ENCODE measurements at regions not wholly inside any gene's neighbourhood (a gene's known extent, or its start where the extent isn't known, plus 50 kb on each side); places are given as distances from the start of the nearest gene placed in this dataset.
A peak's percentile ranks its signal among the peaks of the same experiment; 100 is the strongest.

DNA sequence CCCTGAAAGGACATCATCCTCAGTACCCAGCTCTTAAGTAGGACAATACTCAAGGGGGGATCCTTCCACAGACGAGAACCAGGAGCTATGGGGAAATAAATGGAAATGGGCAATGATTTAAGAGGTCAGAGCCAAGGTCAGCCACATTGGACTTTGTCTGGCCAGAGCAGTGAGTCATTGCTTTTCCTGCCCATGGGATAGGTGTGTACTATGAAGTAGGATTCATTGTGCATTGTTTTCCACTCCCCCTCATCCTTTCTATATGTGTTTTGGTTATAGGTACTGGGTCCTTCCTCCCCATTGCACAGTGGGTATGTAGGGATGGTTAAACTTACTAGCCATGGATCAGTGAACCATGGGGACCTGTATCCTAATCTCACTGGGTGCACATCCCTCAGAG, 328.9 kb upstream of the USP25 start (continued):
- TF ChIP-seq ZMYM2 (CRISPR knock-in tag; IDR thresholded peaks at IDR 0.05) = peak; percentile 23; the same call in 1 of the 2 replicates
- TF ChIP-seq FOSL1 (CRISPR knock-in tag; IDR thresholded peaks at IDR 0.05; ENCODE audit: borderline replicate concordance) = peak; percentile 46; the same call in 1 of the 2 replicates
- TF ChIP-seq, protein P1, sequence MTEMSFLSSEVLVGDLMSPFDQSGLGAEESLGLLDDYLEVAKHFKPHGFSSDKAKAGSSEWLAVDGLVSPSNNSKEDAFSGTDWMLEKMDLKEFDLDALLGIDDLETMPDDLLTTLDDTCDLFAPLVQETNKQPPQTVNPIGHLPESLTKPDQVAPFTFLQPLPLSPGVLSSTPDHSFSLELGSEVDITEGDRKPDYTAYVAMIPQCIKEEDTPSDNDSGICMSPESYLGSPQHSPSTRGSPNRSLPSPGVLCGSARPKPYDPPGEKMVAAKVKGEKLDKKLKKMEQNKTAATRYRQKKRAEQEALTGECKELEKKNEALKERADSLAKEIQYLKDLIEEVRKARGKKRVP (CRISPR knock-in tag; IDR thresholded peaks at IDR 0.05) = no peak
- TF ChIP-seq HNRNPUL1 (IDR thresholded peaks at IDR 0.05; ENCODE audit: low read depth, low read length) = no peak
- no peak for TF ChIP-seq TOE1 (CRISPR knock-in tag; IDR thresholded peaks at IDR 0.05)
- no peak for TF ChIP-seq ZNF724P (CRISPR knock-in tag; IDR thresholded peaks at IDR 0.05; ENCODE audit: borderline replicate concordance)
- TF ChIP-seq, protein P2, sequence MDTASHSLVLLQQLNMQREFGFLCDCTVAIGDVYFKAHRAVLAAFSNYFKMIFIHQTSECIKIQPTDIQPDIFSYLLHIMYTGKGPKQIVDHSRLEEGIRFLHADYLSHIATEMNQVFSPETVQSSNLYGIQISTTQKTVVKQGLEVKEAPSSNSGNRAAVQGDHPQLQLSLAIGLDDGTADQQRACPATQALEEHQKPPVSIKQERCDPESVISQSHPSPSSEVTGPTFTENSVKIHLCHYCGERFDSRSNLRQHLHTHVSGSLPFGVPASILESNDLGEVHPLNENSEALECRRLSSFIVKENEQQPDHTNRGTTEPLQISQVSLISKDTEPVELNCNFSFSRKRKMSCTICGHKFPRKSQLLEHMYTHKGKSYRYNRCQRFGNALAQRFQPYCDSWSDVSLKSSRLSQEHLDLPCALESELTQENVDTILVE (CRISPR knock-in tag; IDR thresholded peaks at IDR 0.05) = no peak
- TF ChIP-seq ZNF7 (CRISPR knock-in tag; IDR thresholded peaks at IDR 0.05) = no peak
- no peak for TF ChIP-seq JUN (CRISPR knock-in tag; IDR thresholded peaks at IDR 0.05)
- TF ChIP-seq CREB1 (IDR thresholded peaks at IDR 0.05) = no peak
- no peak for TF ChIP-seq CREB1 (CRISPR knock-in tag; IDR thresholded peaks at IDR 0.05)
- TF ChIP-seq, protein P3, sequence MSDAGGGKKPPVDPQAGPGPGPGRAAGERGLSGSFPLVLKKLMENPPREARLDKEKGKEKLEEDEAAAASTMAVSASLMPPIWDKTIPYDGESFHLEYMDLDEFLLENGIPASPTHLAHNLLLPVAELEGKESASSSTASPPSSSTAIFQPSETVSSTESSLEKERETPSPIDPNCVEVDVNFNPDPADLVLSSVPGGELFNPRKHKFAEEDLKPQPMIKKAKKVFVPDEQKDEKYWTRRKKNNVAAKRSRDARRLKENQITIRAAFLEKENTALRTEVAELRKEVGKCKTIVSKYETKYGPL (CRISPR knock-in tag; IDR thresholded peaks at IDR 0.05) = no peak
- no peak for TF ChIP-seq SOX6 (IDR thresholded peaks at IDR 0.05)
- peak; percentile 69 for TF ChIP-seq SOX6 (CRISPR knock-in tag; IDR thresholded peaks at IDR 0.05)
- TF ChIP-seq PHB2 (IDR thresholded peaks at IDR 0.05; ENCODE audit: partially characterized antibody) = no peak
- TF ChIP-seq ZC3H4 (CRISPR knock-in tag; IDR thresholded peaks at IDR 0.05; ENCODE audit: borderline replicate concordance) = no peak
- TF ChIP-seq, protein P4, sequence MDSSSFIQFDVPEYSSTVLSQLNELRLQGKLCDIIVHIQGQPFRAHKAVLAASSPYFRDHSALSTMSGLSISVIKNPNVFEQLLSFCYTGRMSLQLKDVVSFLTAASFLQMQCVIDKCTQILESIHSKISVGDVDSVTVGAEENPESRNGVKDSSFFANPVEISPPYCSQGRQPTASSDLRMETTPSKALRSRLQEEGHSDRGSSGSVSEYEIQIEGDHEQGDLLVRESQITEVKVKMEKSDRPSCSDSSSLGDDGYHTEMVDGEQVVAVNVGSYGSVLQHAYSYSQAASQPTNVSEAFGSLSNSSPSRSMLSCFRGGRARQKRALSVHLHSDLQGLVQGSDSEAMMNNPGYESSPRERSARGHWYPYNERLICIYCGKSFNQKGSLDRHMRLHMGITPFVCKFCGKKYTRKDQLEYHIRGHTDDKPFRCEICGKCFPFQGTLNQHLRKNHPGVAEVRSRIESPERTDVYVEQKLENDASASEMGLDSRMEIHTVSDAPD (CRISPR knock-in tag; IDR thresholded peaks at IDR 0.05) = no peak
- no peak for TF ChIP-seq ZNF136 (CRISPR knock-in tag; IDR thresholded peaks at IDR 0.05; ENCODE audit: low read depth)
- peak; percentile 51; the same call in 1 of the 2 replicates for TF ChIP-seq ZNF263 (CRISPR knock-in tag; IDR thresholded peaks at IDR 0.05)
- TF ChIP-seq, protein P5, sequence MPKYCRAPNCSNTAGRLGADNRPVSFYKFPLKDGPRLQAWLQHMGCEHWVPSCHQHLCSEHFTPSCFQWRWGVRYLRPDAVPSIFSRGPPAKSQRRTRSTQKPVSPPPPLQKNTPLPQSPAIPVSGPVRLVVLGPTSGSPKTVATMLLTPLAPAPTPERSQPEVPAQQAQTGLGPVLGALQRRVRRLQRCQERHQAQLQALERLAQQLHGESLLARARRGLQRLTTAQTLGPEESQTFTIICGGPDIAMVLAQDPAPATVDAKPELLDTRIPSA (CRISPR knock-in tag; IDR thresholded peaks at IDR 0.05; ENCODE audit: borderline replicate concordance) = no peak
- no peak for TF ChIP-seq WIZ (CRISPR knock-in tag; IDR thresholded peaks at IDR 0.05)
- no peak for TF ChIP-seq ZNF44 (CRISPR knock-in tag; IDR thresholded peaks at IDR 0.05)
- TF ChIP-seq KLF15 (CRISPR knock-in tag; IDR thresholded peaks at IDR 0.05; ENCODE audit: borderline replicate concordance) = no peak
- TF ChIP-seq HOXD1 (CRISPR knock-in tag; IDR thresholded peaks at IDR 0.05) = no peak
- no peak for TF ChIP-seq ZNF605 (CRISPR knock-in tag; IDR thresholded peaks at IDR 0.05)
- TF ChIP-seq, protein P6, sequence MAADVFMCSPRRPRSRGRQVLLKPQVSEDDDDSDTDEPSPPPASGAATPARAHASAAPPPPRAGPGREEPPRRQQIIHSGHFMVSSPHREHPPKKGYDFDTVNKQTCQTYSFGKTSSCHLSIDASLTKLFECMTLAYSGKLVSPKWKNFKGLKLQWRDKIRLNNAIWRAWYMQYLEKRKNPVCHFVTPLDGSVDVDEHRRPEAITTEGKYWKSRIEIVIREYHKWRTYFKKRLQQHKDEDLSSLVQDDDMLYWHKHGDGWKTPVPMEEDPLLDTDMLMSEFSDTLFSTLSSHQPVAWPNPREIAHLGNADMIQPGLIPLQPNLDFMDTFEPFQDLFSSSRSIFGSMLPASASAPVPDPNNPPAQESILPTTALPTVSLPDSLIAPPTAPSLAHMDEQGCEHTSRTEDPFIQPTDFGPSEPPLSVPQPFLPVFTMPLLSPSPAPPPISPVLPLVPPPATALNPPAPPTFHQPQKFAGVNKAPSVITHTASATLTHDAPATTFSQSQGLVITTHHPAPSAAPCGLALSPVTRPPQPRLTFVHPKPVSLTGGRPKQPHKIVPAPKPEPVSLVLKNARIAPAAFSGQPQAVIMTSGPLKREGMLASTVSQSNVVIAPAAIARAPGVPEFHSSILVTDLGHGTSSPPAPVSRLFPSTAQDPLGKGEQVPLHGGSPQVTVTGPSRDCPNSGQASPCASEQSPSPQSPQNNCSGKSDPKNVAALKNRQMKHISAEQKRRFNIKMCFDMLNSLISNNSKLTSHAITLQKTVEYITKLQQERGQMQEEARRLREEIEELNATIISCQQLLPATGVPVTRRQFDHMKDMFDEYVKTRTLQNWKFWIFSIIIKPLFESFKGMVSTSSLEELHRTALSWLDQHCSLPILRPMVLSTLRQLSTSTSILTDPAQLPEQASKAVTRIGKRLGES (CRISPR knock-in tag; IDR thresholded peaks at IDR 0.05; ENCODE audit: borderline replicate concordance) = no peak
